Transverse colon (tissue), 4 donors: ENCODE measurements at regions not wholly inside any gene's neighbourhood (a gene's known extent, or its start where the extent isn't known, plus 50 kb on each side); places are given as distances from the start of the nearest gene placed in this dataset.

ENCODE experiments used
- EP300 ChIP-seq: sonication (generic); formaldehyde crosslinking; IDR thresholded peaks from one replicate; pipeline ENCODE4 v1.6.1; 2017; ENCODE audit warnings: antibody characterized with exemption, low read depth
- POLR2A ChIP-seq: fragments of 450-650 bp; IDR thresholded peaks from one replicate; pipeline ENCODE4 v1.6.1; 2016; ENCODE audit warnings: antibody characterized with exemption, mild to moderate bottlenecking, moderate library complexity
- POLR2AphosphoS5 ChIP-seq, 3 donors: sonication (generic); formaldehyde crosslinking; IDR thresholded peaks; one replicate each; pipeline ENCODE4 v1.6.1; 2016; ENCODE audit warnings: antibody characterized with exemption in 3 of 3
- TF ChIP-seq, protein P1 (sequence below), 5 experiments: fragments of 200-600 bp in 3 of 5; fragments of 450-650 bp in 2 of 5; sonication (generic) in 3 of 5; IDR thresholded peaks; 1 replicate in 2 of 5; 2 replicates in 3 of 5; pipeline ENCODE4 v1.5.1; 2016 to 2017; ENCODE audit warnings: antibody characterized with exemption in 5 of 5, inconsistent platforms in 3 of 5, mild to moderate bottlenecking in 2 of 5, moderate library complexity in 1 of 5

DNA sequence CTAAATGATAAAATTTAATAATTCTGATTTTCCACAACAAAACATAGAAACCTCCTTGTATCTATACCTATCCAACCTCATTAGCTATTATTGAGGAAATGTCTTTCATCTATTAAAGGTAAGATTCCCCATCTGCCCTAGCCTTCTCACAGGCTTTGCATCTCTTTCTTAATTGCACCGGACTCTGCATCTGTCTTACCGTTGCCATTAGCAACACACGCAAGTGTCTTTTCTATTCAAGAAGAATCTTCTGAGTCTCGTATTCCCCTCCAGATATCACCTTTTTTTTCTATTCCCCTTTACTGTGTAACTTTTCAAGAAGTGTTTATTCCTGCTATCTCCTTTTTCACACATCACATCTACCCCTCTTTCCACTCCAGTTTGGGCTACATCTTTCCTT lies 500.0 kb downstream of the NOVA1 start:
- TF ChIP-seq, protein P1, sequence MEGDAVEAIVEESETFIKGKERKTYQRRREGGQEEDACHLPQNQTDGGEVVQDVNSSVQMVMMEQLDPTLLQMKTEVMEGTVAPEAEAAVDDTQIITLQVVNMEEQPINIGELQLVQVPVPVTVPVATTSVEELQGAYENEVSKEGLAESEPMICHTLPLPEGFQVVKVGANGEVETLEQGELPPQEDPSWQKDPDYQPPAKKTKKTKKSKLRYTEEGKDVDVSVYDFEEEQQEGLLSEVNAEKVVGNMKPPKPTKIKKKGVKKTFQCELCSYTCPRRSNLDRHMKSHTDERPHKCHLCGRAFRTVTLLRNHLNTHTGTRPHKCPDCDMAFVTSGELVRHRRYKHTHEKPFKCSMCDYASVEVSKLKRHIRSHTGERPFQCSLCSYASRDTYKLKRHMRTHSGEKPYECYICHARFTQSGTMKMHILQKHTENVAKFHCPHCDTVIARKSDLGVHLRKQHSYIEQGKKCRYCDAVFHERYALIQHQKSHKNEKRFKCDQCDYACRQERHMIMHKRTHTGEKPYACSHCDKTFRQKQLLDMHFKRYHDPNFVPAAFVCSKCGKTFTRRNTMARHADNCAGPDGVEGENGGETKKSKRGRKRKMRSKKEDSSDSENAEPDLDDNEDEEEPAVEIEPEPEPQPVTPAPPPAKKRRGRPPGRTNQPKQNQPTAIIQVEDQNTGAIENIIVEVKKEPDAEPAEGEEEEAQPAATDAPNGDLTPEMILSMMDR (IDR thresholded peaks at IDR 0.05): no peak
- TF ChIP-seq POLR2AphosphoS5 (IDR thresholded peaks at IDR 0.05) (no peak), POLR2A (no peak), EP300 (no peak)
